ENCODE measurements at regions not wholly inside any gene's neighbourhood (a gene's known extent, or its start where the extent isn't known, plus 50 kb on each side); places are given as distances from the start of the nearest gene placed in this dataset.

DNA sequence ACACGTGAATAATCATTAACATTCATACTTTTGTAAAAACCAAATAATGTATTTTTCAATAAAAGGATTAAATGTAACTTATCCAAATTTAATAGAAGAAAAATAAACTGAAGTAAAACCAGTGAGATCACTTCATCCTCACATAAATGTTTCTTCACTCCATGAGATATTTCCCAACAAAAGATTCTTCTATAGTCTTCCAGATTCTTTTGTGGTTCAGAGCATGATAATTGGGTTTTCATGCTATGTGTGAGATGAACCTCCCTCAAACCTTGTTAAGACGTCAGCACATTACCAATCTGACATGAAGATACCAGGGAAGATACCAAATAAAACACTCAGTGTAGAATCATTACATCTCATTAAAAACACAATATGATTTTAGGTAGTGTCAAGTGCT is 62.9 kb upstream of the OXGR1 start:
- DNase-seq (ENCODE audit: low read depth): no peak

DNA sequence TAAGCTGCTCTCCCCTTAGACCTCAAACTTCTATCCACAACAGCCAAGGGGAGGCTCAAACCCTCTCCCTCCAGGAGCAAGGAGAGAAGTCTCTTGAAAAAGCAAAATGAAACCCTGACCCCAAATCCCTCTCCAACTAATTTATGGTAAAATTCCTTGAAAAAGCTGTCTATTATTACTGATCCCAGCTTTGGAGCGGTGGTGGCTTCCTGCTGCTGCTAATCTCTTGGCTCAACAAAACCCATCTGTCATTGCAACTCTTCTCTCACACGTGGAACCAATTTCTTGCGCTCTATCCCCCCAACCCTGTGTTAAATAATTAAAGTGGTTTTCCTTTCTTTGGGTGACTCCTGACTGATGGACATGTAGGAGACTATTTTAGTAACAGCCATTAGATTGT is 64.1 kb upstream of the OXGR1 start:
- DNase-seq (ENCODE audit: low read depth): no peak

DNA sequence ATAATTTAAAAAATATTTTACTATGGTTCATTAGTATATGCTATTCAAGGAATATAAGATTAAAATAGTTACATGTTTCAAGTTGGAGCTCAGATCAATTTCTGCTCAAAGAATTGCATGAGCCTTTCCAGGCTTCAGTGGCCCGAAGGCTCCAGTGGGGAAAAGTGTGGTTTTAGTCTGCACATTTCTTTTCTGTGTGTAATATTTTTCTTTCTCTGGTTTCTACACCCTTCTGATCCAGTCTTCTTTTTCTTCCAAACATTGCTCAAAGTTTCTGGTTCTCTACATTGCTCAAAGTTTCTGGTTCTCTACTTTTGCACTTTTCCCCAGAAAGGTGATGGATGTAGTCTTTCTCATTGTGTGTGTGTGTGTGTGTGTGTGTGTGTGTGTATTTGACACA is 64.7 kb upstream of the OXGR1 start:
- no peak for DNase-seq (ENCODE audit: low read depth)

DNA sequence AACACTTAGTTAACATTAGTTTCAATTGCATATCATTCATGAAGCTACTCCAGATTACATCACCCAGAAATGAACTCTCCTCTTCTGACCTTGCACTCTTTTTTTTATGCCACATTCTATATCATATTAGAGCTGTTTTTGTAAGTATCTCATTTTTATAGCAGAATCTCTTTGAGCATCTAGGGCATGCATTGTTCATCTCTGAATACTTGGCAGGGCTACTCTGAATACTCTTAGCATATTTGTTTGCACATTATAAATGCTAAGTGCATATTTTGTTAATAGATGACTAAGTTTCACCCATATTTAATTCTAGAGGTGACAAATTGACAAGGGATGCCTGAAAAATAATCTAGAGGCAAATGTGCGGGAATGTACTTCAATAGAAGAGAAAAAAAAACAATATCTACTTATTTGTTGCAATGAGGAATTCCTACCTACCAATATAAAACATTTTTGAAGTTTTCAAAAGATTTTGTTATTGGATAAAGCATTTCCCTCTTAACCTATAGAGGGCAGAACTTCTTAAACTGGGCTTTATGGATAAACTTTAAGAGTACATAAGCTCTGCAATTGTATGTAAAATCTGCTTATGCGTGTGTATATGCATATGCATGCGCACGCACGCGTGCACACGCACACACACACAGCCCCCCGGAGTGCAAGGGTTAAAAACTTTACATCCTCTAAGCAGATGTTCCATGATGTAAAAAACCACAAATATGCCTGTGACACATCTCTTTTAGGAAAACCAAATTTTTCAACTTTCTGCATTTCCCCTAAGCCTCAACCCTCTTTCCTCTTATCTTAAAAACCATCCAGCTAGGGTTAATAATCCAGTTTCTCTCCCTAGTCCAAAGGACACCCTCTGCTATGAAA is 73.0 kb upstream of the OXGR1 start:
- DNase-seq (ENCODE audit: low read depth): no peak

DNA sequence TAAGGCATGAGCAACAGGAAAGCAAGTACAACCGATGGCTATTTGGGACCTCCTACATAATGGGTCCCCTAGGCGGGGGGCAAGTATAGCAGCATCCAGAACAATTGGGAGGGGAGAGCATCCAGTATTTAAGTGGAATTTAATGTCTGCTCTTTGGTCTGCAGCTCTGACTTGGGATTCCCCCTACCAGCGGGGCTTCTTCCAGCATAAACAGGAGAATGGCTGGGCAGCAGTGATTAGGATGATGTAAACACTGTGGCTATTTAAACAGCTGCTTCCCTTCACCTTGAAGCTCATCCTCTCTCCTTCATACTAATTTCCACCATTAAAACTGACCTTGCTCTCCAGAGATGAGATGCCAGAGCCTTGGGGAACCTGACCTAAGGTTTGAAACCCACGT is 73.9 kb upstream of the OXGR1 start:
- DNase-seq (ENCODE audit: low read depth): no peak

DNA sequence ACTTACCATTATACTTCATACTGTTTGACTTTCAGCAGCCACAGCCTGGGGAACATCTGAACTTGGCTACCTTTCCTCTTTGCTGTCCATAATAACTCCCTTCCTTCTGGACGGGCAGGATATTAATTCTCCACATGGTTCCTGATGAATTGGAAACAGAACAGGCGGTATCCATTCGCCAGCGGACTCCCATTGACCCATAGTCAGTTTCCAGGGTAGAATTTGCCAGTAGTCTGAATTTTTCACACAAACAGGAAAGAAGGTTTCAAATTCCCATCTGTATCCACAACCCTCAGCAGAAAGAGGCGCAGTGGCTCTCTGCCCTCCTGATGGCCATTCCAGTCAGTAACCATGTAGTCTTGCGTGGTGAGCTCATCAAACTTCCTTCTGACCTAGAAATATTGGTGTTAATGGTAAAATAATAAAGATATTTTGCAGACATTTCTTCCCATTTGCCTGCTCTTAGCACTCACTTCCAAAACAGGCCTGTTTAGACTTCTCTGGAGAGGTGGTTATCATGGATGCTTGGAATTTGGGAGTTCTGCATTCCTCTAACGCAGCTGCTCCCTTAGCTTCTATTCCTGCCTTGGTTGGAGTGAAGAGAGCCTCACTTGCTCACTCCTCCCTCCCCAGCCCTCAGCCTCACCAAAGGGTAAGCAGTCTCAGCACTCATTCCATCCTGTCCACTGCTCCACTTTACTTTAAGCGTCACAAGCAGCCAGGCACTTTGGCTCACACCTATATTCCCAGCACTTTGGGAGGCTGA is 75.0 kb upstream of the OXGR1 start:
- DNase-seq (ENCODE audit: low read depth): no peak

DNA sequence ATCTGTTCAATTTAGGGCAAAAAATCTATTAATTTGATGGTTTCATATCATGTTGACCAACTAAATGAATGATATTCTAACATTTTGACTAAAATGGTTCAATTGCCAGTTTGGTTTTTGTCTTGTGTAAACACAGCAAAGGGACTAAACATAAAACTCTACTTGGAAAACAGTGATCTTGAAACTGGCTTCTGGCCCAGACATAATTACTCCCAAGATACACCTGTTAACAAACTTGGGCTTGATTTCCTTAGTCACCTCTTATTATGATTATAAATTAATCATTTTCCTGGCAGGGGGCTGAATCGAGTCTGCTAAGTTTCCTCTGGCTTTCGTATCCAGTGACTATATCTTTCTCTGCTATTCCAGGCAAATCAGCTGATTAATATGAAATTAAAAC is 78.0 kb upstream of the OXGR1 start:
- no peak for DNase-seq (ENCODE audit: low read depth)

DNA sequence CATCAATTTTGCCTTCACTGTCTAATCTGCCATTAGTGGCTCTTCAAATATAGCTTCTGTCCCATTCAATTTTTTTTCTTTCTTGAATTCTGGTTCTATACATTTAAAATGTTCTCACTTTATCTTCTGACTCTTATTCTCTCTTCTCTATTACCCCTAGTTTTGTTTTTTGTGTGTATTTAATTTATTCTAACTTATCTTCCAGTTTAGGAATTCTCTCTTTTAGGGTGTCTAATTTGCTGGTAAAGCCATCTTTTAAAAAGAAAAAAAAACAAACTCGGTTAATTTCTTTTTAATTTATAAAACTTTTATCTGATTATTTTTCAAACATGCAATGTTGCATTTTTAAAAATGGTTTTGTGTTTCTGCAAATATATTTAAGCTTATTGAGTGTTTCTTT is 80.3 kb upstream of the OXGR1 start:
- no peak for DNase-seq (ENCODE audit: low read depth)

DNA sequence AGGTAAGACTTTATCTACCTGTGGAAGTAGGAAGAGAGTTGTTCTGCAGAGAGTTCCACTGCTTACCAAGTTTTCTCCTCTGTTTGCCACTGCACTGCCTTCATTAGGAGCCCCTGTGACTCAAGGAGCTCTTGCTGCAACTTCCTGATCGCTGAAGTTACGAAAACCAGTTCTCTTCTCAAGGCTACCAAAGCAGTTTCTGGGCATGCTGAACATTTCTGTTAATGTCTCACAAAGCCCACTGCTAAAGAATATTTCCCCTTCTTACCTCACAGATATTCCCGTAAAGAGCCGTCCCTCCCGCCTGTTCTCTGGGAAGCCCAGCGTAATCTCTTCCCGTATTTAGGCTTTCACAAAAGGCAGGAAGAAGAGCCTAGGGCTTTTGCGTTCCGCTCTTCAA is 82.6 kb upstream of the OXGR1 start:
- no peak for DNase-seq (ENCODE audit: low read depth)

DNA sequence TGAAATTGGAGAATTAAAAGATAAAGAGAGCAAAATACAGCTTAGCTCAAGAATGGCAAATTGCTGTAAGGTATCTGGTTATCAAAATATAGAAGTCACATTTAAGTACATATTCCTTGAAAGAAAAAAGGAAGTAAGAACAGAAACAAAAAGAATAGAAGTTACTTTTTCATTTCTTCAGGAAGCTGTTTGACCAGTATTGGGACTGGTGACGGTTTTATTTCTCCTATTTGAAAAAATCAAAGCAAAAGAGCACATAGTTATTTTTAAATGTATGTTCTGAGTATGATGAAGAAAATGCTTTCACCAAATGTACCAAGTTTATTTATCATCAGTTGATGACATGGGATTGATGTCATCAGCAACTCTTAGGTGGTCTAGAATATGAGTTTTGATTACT is 83.1 kb upstream of the OXGR1 start:
- DNase-seq (ENCODE audit: low read depth): no peak

DNA sequence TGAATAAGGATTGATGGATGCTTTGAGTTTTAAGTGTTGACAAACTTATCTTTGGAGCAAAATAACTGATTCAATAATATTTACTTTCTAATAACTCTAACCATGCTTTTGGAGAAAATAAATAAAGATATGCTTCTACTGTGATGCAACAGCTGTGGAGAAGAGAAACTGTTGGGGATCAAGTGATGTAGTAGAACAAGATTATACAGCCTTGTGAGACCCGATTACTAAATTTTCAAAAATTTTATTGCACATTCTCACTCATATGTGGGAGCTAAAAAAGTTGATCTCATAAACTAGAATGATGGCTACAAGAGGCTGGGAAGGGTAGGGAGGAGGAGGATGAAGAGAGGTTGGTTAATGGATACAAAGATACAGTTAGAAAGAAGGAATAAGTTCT is 85.5 kb upstream of the OXGR1 start:
- DNase-seq (ENCODE audit: low read depth): no peak

DNA sequence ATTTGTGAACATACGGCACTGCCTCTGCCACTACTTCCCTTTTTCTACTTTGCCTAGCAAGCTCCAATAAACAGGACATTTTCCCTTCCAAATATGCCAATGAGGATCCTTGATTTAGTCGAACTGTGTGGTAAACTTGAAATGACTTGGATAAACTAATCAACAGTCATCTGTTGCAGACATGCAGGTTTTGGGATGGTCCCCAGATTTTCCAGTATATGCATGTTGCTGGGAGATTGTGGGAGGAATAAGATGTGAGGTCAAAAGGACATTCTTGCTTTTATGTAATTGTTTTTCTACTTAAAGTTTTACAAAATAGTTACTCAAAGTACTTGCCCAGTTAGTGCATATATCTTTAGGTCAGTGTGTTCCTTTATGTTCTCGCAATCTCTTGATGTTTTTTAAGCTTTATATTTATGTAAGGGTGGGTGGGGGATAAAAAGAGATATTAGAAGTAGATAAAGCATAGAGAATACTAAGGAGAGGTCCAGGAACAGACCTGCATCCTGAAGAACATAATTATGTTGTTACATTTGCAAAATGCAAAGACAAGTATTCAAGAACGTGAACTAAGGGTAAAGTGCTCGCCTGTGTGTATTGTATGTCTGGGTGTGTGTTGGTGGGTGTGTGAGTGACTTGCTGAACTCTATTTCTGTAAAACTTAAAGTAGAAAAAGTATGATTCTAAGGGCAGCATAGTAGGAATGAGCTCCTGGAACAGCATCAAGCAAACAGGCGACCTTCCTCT is 88.4 kb upstream of the OXGR1 start:
- DNase-seq (ENCODE audit: low read depth): no peak

DNA sequence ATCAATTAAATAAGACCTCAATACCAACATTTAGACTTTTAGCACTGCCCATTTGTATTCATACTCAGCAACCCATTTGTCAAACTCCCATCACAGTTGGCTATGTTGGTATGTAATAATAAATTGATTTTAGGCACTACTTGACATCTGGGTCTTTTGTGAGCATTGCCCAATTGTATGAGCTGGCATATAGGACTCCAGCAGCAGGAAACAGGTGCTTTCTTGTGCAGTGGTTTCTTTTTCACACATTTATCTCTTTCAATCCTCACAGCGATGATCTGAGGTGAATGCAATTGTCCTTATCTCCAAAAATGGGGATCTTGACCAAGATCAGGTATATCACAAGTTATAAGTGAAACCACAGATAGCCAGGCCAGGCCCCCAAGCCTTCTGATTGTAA is 96.9 kb upstream of the OXGR1 start:
- DNase-seq (ENCODE audit: low read depth): no peak

DNA sequence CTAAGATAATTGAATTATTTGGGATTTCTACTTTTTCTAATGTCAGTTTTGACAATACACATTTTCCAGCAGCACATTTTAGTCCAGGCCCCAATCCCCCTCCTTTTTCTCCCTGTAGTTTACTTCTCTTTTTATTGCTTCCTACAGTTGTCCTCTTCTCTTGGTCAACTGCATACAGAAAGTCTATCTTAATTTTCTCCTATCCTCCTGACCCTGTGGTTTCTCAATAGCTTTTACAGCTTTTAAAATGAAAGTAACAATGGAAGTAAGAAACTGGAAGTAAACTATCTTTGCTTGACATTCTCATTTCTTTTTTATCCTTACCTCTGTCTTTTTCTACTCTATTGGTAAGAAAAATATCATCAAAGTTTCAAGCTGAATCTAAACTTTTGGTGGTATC is 106.5 kb upstream of the OXGR1 start:
- DNase-seq (ENCODE audit: low read depth): no peak

DNA sequence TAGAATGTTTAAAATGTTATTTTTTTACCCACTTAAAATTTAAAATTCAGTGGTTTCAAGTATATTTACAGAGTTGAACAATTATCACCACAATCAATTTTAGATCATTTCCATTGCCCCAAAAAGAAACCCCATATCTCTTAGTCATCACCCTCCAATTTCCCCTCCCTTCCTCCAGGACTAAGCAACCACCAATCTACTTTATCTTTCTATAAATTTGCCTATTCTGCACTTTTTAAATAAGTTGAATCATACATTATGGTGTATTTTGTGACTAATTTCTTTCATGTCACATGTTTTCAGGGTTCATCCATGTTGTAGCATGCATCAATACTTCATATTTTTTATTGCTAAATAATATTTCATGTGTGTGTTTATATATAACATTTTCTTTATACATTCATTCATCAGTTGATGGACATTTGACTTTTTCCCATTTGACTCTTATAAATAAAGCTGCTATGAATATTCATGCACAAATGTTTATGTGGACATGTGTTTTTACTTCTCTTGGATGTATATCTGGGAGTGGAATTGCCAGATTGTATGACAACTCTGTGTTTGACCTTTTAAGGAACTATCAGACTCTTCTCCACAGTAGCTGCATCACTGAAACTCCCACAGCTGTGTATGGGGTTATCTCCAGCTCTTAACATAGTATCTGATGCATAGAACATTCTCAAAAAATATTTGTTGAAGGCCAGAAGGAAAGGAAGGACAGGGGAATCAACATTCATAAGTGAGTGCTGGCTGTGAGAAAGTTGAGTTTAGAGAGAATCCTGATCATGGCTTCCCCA is 107.8 kb upstream of the OXGR1 start:
- DNase-seq (ENCODE audit: low read depth): no peak

DNA sequence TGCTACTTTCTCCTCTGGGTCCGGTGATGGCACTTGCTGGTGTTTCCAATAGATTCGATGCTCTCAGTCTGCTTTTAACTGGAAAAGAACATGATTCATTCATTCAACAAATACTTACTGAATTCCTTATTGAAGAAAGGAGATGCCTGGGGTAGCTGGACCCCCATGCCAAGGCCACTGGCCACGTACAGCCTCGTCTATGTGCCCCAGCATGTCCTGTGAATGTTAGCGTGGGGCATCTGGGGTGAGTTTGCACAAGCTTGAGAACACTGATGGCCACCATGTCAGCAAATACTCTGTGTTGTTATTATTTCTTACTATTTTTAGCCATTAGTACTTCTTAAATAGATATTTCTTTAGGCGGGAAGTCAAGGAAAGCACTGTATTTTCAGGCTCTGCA is 112.0 kb upstream of the OXGR1 start:
- DNase-seq (ENCODE audit: low read depth): no peak

DNA sequence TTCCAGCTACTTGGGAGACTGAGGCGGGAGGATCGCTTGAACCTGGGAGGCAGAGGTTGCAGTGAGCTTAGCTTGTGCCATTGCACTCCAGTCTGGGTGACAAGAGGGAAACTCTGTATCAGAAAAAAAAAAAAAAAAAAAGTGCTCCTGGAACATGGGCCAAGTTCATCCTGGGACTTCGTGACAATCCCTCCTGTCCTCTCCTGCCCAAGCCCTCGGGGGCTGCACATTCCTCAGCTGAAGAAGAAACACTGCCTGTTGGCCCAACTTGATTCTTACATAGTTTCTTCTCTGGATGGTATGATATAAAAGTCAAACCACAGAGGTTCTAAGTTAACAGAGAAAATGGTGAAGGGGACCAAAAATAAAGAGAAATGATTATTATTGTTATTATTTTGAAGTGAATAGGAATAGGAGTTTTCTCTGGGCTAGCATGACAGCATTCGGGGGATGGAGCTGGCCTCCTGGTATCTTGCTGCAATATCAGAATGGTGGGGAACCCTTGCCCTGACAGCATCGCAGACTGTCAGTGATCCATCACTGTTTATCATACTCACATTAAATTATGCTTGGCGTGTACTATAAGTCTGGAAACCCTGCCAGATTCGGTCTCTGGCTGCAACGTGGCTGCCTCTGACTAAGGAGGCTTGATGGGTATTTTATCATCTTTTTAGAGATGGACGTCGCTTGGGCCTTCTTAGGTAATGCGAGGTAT is 113.7 kb upstream of the OXGR1 start:
- DNase-seq (ENCODE audit: low read depth): no peak

DNA sequence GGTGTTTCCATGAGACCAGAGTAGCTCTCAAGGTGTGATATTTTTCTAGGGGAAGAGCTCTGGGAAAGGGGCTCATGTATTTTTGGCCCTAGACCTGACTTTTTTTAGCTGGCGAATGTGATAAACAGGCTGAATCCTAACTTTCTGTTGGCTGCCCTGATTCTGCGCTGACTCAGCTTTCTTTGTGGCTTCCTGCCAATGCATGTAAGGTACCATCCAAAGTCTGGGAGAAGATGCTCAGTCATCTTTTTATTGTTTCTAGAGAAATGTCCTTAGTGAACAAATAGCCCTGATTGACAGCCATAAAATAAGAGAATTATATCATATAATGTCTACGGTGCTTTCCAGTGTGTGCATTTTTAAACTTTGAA is 113.6 kb upstream of the MBNL2 start:
- DNase-seq (ENCODE audit: low read depth): peak; percentile 45

DNA sequence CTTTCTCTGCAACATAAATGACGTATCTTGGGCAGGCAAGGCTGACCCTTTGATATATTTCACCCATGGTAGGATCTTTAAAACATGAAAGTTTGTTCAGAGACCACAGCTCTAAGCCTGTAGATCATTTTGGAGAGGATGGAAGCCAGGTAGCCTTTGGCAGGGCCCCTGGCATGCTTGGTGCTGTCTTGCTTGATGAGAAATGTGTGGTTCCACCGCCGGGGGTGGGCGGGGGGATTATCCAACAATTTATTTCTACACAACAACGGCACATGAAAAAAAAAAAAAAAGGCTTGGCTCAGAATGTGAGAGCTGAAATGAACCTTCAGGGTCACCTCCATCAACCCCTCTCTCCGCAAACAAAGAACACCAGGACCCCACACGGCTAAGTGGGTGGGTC is 112.9 kb upstream of the MBNL2 start:
- no peak for DNase-seq (ENCODE audit: low read depth)

DNA sequence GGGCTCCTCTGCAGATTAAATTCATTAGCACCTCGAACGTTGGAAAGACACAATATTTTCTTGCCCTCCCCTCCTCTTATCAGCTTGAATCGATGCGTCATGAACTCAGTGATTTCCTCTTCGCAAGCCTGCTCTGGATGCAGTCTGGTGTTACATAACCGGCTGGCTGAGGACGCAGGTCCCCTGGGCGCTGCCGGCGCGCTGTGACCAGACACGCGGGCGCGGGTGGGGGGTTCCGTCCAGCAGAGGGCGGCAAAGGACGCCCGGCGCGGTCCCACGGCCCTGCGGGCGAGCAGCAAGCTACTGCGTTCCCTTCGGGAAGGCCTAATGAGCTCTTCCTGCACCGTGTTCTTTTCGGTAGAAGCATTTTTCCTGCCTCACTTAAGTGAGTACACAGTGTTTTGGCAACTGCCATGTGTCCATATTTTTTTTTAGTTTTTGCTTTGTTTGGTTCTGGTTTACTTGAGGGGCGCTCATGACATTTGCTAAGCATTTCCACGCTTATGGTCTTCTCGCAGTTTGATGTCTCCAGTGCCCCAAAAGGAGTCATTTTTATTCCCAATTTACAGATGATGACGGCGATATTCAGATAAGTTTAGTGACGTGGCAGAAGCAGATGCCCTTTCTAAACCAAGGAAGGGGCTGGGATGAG is 112.2 kb upstream of the MBNL2 start:
- peak; percentile 90 for DNase-seq (ENCODE audit: low read depth)

Measured in HT1080 (cell line).